ENCODE measurements at regions not wholly inside any gene's neighbourhood (a gene's known extent, or its start where the extent isn't known, plus 50 kb on each side); places are given as distances from the start of the nearest gene placed in this dataset.

GRCh38 chr21:38556390-38556789 is 58.1 kb upstream of the ERG start:
- H3K4me1 Mint-ChIP-seq (ENCODE audit: low read depth), result no peaks in the 10 kb centered on the region
- intact Hi-C loops (cut with micrococcal nuclease), result no loop called here

GRCh38 chr21:38561205-38561604 is 62.9 kb upstream of the ERG start:
- DNase-seq, result no peak
- CTCF ChIA-PET, result no interaction called here
- Mint-ChIP-seq H3K4me3 (no peak overlapping the region), H3K27me3 (ENCODE audit: low read depth) (peaks cover 15% of the 10 kb centered on the region), H3K4me1 (ENCODE audit: low read depth) (no peaks in the 10 kb centered on the region), H3K36me3 (ENCODE audit: low read depth) (no peaks in the 10 kb centered on the region), H3K9me3 (no peaks in the 10 kb centered on the region), H3K27ac (no peak overlapping the region)
- intact Hi-C loops (cut with micrococcal nuclease), result no loop called here

More at GRCh38 chr21:38556390-38556789, 58.1 kb upstream of the ERG start:
- H3K4me3 Mint-ChIP-seq, result no peak overlapping the region
- H3K36me3 Mint-ChIP-seq (ENCODE audit: low read depth), result no peaks in the 10 kb centered on the region
- DNase-seq, result no peak
- no peaks in the 10 kb centered on the region for H3K9me3 Mint-ChIP-seq
- CTCF ChIA-PET, result no interaction called here
- peaks cover 16% of the 10 kb centered on the region for H3K27me3 Mint-ChIP-seq (ENCODE audit: low read depth)
- H3K27ac Mint-ChIP-seq, result no peak overlapping the region

GRCh38 chr21:38561613-38562581 is 63.6 kb upstream of the ERG start:
- intact Hi-C loops (cut with micrococcal nuclease), result no loop called here
- no peaks in the 10 kb centered on the region for H3K4me1 Mint-ChIP-seq (ENCODE audit: low read depth)
- CTCF ChIA-PET, result no interaction called here
- H3K36me3 Mint-ChIP-seq (ENCODE audit: low read depth), result no peaks in the 10 kb centered on the region
- no peaks in the 10 kb centered on the region for H3K9me3 Mint-ChIP-seq
- no peak overlapping the region for H3K4me3 Mint-ChIP-seq
- H3K27ac Mint-ChIP-seq, result no peak overlapping the region
- DNase-seq, result no peak
- H3K27me3 Mint-ChIP-seq (ENCODE audit: low read depth), result peaks cover 15% of the 10 kb centered on the region

- no peak overlapping the region for H3K4me3 Mint-ChIP-seq
- CTCF ChIA-PET, result no interaction called here
- H3K9me3 Mint-ChIP-seq, result peaks cover 2% of the 10 kb centered on the region
- intact Hi-C loops (cut with micrococcal nuclease), result no loop called here
- H3K4me1 Mint-ChIP-seq (ENCODE audit: low read depth), result no peaks in the 10 kb centered on the region
- no peaks in the 10 kb centered on the region for H3K36me3 Mint-ChIP-seq (ENCODE audit: low read depth)
- H3K27me3 Mint-ChIP-seq (ENCODE audit: low read depth), result peaks cover 14% of the 10 kb centered on the region
- DNase-seq, result no peak
- H3K27ac Mint-ChIP-seq, result no peak overlapping the region
These were observed 69.2 kb upstream of the ERG start for GRCh38 chr21:38567335-38567969.

- H3K36me3 Mint-ChIP-seq (ENCODE audit: low read depth), result no peaks in the 10 kb centered on the region
- intact Hi-C loops (cut with micrococcal nuclease), result no loop called here
- peaks cover 2% of the 10 kb centered on the region for H3K9me3 Mint-ChIP-seq
- no peak overlapping the region for H3K4me3 Mint-ChIP-seq
- no peak overlapping the region for H3K27ac Mint-ChIP-seq
- H3K4me1 Mint-ChIP-seq (ENCODE audit: low read depth), result no peaks in the 10 kb centered on the region
- CTCF ChIA-PET, result no interaction called here
- DNase-seq, result no peak
- peaks cover 14% of the 10 kb centered on the region for H3K27me3 Mint-ChIP-seq (ENCODE audit: low read depth)
These were observed 69.7 kb upstream of the ERG start for GRCh38 chr21:38567970-38568360.

GRCh38 chr21:38569733-38570132 is 71.5 kb upstream of the ERG start:
- Mint-ChIP-seq H3K4me3 (no peak overlapping the region), H3K27me3 (ENCODE audit: low read depth) (peaks cover 12% of the 10 kb centered on the region), H3K9me3 (peaks cover 2% of the 10 kb centered on the region), H3K36me3 (ENCODE audit: low read depth) (no peaks in the 10 kb centered on the region), H3K4me1 (ENCODE audit: low read depth) (no peaks in the 10 kb centered on the region), H3K27ac (no peak overlapping the region)
- CTCF ChIA-PET, result no interaction called here
- intact Hi-C loops (cut with micrococcal nuclease), result no loop called here
- no peak for DNase-seq

GRCh38 chr21:38570596-38570995 is 72.3 kb upstream of the ERG start:
- Mint-ChIP-seq H3K27me3 (ENCODE audit: low read depth) (peaks cover 5% of the 10 kb centered on the region), H3K36me3 (ENCODE audit: low read depth) (no peaks in the 10 kb centered on the region), H3K9me3 (peaks cover 2% of the 10 kb centered on the region), H3K4me1 (ENCODE audit: low read depth) (no peaks in the 10 kb centered on the region), H3K27ac (no peak overlapping the region), H3K4me3 (no peak overlapping the region)
- intact Hi-C loops (cut with micrococcal nuclease), result no loop called here
- CTCF ChIA-PET, result no interaction called here
- DNase-seq, result no peak

- intact Hi-C loops (cut with micrococcal nuclease), result no loop called here
- no peak overlapping the region for H3K4me3 Mint-ChIP-seq
- H3K36me3 Mint-ChIP-seq (ENCODE audit: low read depth), result no peaks in the 10 kb centered on the region
- CTCF ChIA-PET, result no interaction called here
- no peaks in the 10 kb centered on the region for H3K9me3 Mint-ChIP-seq
- no peak overlapping the region for H3K27ac Mint-ChIP-seq
- H3K4me1 Mint-ChIP-seq (ENCODE audit: low read depth), result no peaks in the 10 kb centered on the region
- no peaks in the 10 kb centered on the region for H3K27me3 Mint-ChIP-seq (ENCODE audit: low read depth)
- no peak for DNase-seq
These were observed 76.8 kb upstream of the ERG start for GRCh38 chr21:38574895-38575575.

- no peak for DNase-seq
- H3K4me1 Mint-ChIP-seq (ENCODE audit: low read depth), result no peaks in the 10 kb centered on the region
- no peak overlapping the region for H3K4me3 Mint-ChIP-seq
- H3K9me3 Mint-ChIP-seq, result no peaks in the 10 kb centered on the region
- no peaks in the 10 kb centered on the region for H3K36me3 Mint-ChIP-seq (ENCODE audit: low read depth)
- H3K27ac Mint-ChIP-seq, result no peak overlapping the region
- CTCF ChIA-PET, result no interaction called here
- intact Hi-C loops (cut with micrococcal nuclease), result no loop called here
- H3K27me3 Mint-ChIP-seq (ENCODE audit: low read depth), result no peaks in the 10 kb centered on the region
These were observed 79.6 kb upstream of the ERG start for GRCh38 chr21:38577887-38578286.

GRCh38 chr21:38590449-38591217 is 92.4 kb upstream of the ERG start:
- H3K4me1 Mint-ChIP-seq (ENCODE audit: low read depth), result no peaks in the 10 kb centered on the region
- CTCF ChIA-PET, result no interaction called here
- intact Hi-C loops (cut with micrococcal nuclease), result no loop called here
- H3K27ac Mint-ChIP-seq, result no peak overlapping the region
- no peak for DNase-seq
- H3K4me3 Mint-ChIP-seq, result no peak overlapping the region
- no peaks in the 10 kb centered on the region for H3K9me3 Mint-ChIP-seq
- H3K27me3 Mint-ChIP-seq (ENCODE audit: low read depth), result peaks cover 21% of the 10 kb centered on the region
- no peaks in the 10 kb centered on the region for H3K36me3 Mint-ChIP-seq (ENCODE audit: low read depth)

- CTCF ChIA-PET, result no interaction called here
- no peaks in the 10 kb centered on the region for H3K36me3 Mint-ChIP-seq (ENCODE audit: low read depth)
- H3K4me1 Mint-ChIP-seq (ENCODE audit: low read depth), result no peaks in the 10 kb centered on the region
- no peaks in the 10 kb centered on the region for H3K9me3 Mint-ChIP-seq
- no peak overlapping the region for H3K27ac Mint-ChIP-seq
- no peak for DNase-seq
- no peak overlapping the region for H3K4me3 Mint-ChIP-seq
- intact Hi-C loops (cut with micrococcal nuclease), result no loop called here
- peaks cover 21% of the 10 kb centered on the region for H3K27me3 Mint-ChIP-seq (ENCODE audit: low read depth)
These were observed 92.9 kb upstream of the ERG start for GRCh38 chr21:38591218-38591537.

- peaks cover 12% of the 10 kb centered on the region for H3K27me3 Mint-ChIP-seq (ENCODE audit: low read depth)
- no peaks in the 10 kb centered on the region for H3K4me1 Mint-ChIP-seq (ENCODE audit: low read depth)
- intact Hi-C loops (cut with micrococcal nuclease), result no loop called here
- H3K36me3 Mint-ChIP-seq (ENCODE audit: low read depth), result no peaks in the 10 kb centered on the region
- H3K4me3 Mint-ChIP-seq, result no peak overlapping the region
- CTCF ChIA-PET, result no interaction called here
- H3K9me3 Mint-ChIP-seq, result no peaks in the 10 kb centered on the region
- no peak overlapping the region for H3K27ac Mint-ChIP-seq
- DNase-seq, result no peak
These were observed 98.2 kb upstream of the ERG start for GRCh38 chr21:38596264-38597042.

Measured in activated naive CD4-positive, alpha-beta T cell treated with anti-CD3 and anti-CD28 coated beads for 36 hours (primary cell).